Liver (tissue), 8 donors: ENCODE measurements at regions not wholly inside any gene's neighbourhood (a gene's known extent, or its start where the extent isn't known, plus 50 kb on each side); places are given as distances from the start of the nearest gene placed in this dataset.

Experiments
- DNase-seq: peaks from one replicate; pipeline ENCODE4 v3.0.0-alpha.2; 2017; ENCODE audit warnings: low spot score
- H3K27ac ChIP-seq, 2 donors: one replicate each; pipeline ENCODE4 v1.7.0; 2013; ENCODE audit warnings: inconsistent platforms in 2 of 2, low read length in 2 of 2, control low read depth in 1 of 2, low read depth in 1 of 2, mild to moderate bottlenecking in 1 of 2
- H3K27me3 ChIP-seq, 4 donors: one replicate each; pipeline versions ENCODE4 v1.6.1 to v1.7.0; 2013; ENCODE audit warnings: low read length in 3 of 4, inconsistent platforms in 1 of 4, mild to moderate bottlenecking in 1 of 4, moderate library complexity in 1 of 4; ENCODE audit not compliant: control insufficient read depth in 4 of 4, insufficient read depth in 4 of 4
- H3K36me3 ChIP-seq, 4 donors: one replicate each; pipeline versions ENCODE4 v1.6.1 to v1.7.0; 2013; ENCODE audit warnings: low read length in 3 of 4, mild to moderate bottlenecking in 3 of 4, low read depth in 1 of 4, moderate library complexity in 1 of 4; ENCODE audit not compliant: control insufficient read depth in 4 of 4, insufficient read depth in 3 of 4
- H3K4me1 ChIP-seq, 4 donors: one replicate each; pipeline versions ENCODE4 v1.6.1 to v1.7.0; 2013; ENCODE audit warnings: low read length in 3 of 4, mild to moderate bottlenecking in 3 of 4, moderate library complexity in 1 of 4; ENCODE audit not compliant: control insufficient read depth in 4 of 4, insufficient read depth in 4 of 4
- H3K4me3 ChIP-seq, 3 donors: one replicate each; pipeline versions ENCODE4 v1.6.1 to v1.7.0; 2013; ENCODE audit warnings: low read length in 3 of 3, control low read depth in 1 of 3, low read depth in 1 of 3, mild to moderate bottlenecking in 1 of 3
- H3K9ac ChIP-seq, 2 donors: one replicate each; pipeline ENCODE4 v1.7.0; 2013; ENCODE audit warnings: low read length in 2 of 2, mild to moderate bottlenecking in 2 of 2, moderate library complexity in 2 of 2, control low read depth in 1 of 2, low read depth in 1 of 2
- H3K9me3 ChIP-seq, 4 donors: one replicate each; pipeline versions ENCODE4 v1.6.1 to v1.7.0; 2013; ENCODE audit warnings: low read length in 3 of 4; ENCODE audit not compliant: control insufficient read depth in 4 of 4
- ATF3 ChIP-seq: IDR thresholded peaks from 2 replicates; pipeline ENCODE4 v1.6.1; 2016; ENCODE audit warnings: antibody characterized with exemption
- EGR1 ChIP-seq, 2 donors: IDR thresholded peaks; 2 replicates each; pipeline ENCODE4 v1.6.1; 2016 to 2018; ENCODE audit warnings: antibody characterized with exemption in 2 of 2, low read depth in 2 of 2
- FOXA2 ChIP-seq: IDR thresholded peaks from 2 replicates; pipeline ENCODE4 v1.6.1; 2016; ENCODE audit warnings: antibody characterized with exemption
- HNF4G ChIP-seq: IDR thresholded peaks from 2 replicates; pipeline ENCODE4 v1.6.1; 2016; ENCODE audit warnings: antibody characterized with exemption
- MAX ChIP-seq: IDR thresholded peaks from 2 replicates; pipeline ENCODE4 v1.6.1; 2016; ENCODE audit warnings: antibody characterized with exemption
- NR2F2 ChIP-seq: IDR thresholded peaks from 2 replicates; pipeline ENCODE4 v1.6.1; 2016; ENCODE audit warnings: antibody characterized with exemption
- RAD21 ChIP-seq, 2 donors: IDR thresholded peaks; 2 replicates each; pipeline ENCODE4 v1.6.1; 2016; ENCODE audit warnings: antibody characterized with exemption in 2 of 2, mild to moderate bottlenecking in 2 of 2
- RXRA ChIP-seq, 2 donors: IDR thresholded peaks; 2 replicates each; pipeline ENCODE4 v1.6.1; 2017 to 2018; ENCODE audit warnings: antibody characterized with exemption in 2 of 2, mild to moderate bottlenecking in 1 of 2
- SP1 ChIP-seq: IDR thresholded peaks from 2 replicates; pipeline ENCODE4 v1.6.1; 2018; ENCODE audit warnings: antibody characterized with exemption, mild to moderate bottlenecking
- TAF1 ChIP-seq: conservative IDR thresholded peaks from 2 replicates; pipeline ENCODE4 v1.6.1; 2016; ENCODE audit warnings: antibody characterized with exemption, mild to moderate bottlenecking
- YY1 ChIP-seq: IDR thresholded peaks from 2 replicates; pipeline ENCODE4 v1.6.1; 2016; ENCODE audit warnings: antibody characterized with exemption, mild to moderate bottlenecking
- WGBS: extraction: QIAGEN DNeasy Blood & Tissue Kit; methylation state at CpG from one replicate; pipeline ENCODE4 v1.1.7; 2013; 5-methylcytosine and 5-hydroxymethylcytosine counted together
- TF ChIP-seq, protein P1 (sequence below): fragments of 150-350 bp; IDR thresholded peaks from 2 replicates; pipeline ENCODE4 v1.5.1; 2017; ENCODE audit warnings: improper control_type of control experiment, low read depth, low read length; ENCODE audit not compliant: missing input control
- TF ChIP-seq, protein P2 (sequence below): IDR thresholded peaks from 2 replicates; pipeline ENCODE4 v1.6.1; 2016; ENCODE audit warnings: antibody characterized with exemption, mild to moderate bottlenecking
- donor health status: healthy.
- donor health status: healthy.
- donor health status: healthy.
- donor health status: healthy.
- donor health status: healthy.

- TF ChIP-seq ATF3 = no peak
- no peak for TF ChIP-seq FOXA2
Measured at GRCh38 chr1:98384461-98385141, 276.9 kb upstream of the SNX7 start (continued).

DNA sequence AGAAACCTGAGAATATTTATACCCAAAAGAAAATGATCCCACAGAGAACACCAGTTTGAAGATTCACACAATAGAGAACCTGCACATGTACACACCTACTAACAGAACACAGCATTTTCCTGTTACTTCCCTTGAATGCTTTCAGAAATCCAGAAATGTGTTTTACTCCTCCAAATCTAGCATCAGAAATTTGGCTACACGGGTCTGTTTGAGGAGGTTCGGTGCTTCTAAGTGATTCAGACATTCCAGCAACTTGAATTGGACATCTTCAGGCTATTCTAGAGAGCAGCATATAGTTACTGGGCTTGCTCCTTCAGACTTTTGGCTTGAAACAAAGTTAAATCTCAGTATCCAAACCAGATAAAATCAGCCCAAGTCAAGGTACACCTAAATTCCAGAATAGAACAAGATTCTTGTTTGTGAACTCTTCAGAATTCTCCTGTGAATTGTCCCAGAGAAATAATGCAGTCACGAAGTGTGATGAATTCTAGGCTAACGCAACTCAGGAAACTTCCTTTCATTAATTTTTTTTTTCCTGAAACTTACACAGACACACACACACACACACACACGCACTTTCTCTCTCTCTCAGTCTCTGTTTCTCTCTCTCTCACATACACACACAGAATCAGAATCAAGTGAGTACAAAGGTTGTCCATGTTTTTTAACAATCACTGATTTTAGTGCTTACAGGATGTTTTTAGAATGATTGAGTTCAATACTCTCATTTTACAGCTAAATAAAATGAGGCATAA is 278.4 kb upstream of the SNX7 start:
- Histone ChIP-seq H3K9ac (no peak overlapping the region), H3K4me1 (no peaks in the 10 kb centered on the region), H3K27ac (no peak overlapping the region), H3K36me3 (no peaks in the 10 kb centered on the region), H3K4me3 (no peak overlapping the region), H3K9me3 (no peaks in the 10 kb centered on the region), H3K27me3 (no peaks in the 10 kb centered on the region)
- no peak for TF ChIP-seq HNF4G
- TF ChIP-seq RAD21 (IDR thresholded peaks at IDR 0.05) = no peak
- TF ChIP-seq MAX = no peak
- no peak for TF ChIP-seq FOXA2
- TF ChIP-seq TAF1 = no peak
- TF ChIP-seq EGR1 (IDR thresholded peaks at IDR 0.05; ENCODE audit: low read depth in 2 of 2) = no peak
- no peak for TF ChIP-seq YY1
- TF ChIP-seq, protein P1, sequence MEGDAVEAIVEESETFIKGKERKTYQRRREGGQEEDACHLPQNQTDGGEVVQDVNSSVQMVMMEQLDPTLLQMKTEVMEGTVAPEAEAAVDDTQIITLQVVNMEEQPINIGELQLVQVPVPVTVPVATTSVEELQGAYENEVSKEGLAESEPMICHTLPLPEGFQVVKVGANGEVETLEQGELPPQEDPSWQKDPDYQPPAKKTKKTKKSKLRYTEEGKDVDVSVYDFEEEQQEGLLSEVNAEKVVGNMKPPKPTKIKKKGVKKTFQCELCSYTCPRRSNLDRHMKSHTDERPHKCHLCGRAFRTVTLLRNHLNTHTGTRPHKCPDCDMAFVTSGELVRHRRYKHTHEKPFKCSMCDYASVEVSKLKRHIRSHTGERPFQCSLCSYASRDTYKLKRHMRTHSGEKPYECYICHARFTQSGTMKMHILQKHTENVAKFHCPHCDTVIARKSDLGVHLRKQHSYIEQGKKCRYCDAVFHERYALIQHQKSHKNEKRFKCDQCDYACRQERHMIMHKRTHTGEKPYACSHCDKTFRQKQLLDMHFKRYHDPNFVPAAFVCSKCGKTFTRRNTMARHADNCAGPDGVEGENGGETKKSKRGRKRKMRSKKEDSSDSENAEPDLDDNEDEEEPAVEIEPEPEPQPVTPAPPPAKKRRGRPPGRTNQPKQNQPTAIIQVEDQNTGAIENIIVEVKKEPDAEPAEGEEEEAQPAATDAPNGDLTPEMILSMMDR = no peak
- TF ChIP-seq ATF3 = no peak
- TF ChIP-seq RXRA (IDR thresholded peaks at IDR 0.05) = no peak
- WGBS = 72% methylated on average over 5 of the region's 5 CpGs
- DNase-seq = no peak

DNA sequence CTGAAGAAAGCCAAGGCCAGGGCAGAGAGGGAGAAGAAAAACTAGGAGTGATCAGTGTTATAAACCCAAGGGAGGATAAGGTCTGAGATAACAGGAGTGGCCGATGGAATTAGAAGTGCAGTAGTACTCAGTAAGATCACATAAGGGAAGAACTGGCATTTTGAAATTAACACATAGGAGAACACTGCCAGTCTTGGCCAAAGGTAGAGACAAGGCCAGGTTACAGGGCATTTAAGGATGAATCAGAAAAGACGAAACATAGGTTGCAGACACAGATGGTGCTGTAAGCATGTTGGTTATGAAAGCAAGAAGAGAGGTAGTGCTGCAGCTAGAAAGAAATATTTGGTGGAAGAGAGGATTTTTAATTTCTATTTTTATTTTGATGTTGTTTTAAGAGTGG is 278.9 kb upstream of the SNX7 start:
- Histone ChIP-seq H3K4me1 (no peaks in the 10 kb centered on the region), H3K9me3 (no peaks in the 10 kb centered on the region), H3K27ac (no peak overlapping the region), H3K36me3 (no peaks in the 10 kb centered on the region), H3K9ac (no peak overlapping the region), H3K4me3 (no peak overlapping the region), H3K27me3 (no peaks in the 10 kb centered on the region)
- TF ChIP-seq FOXA2 (no peak), RXRA (IDR thresholded peaks at IDR 0.05) (no peak), NR2F2 (no peak), HNF4G (no peak), SP1 (no peak), MAX (no peak), YY1 (no peak)
- TF ChIP-seq, protein P2, sequence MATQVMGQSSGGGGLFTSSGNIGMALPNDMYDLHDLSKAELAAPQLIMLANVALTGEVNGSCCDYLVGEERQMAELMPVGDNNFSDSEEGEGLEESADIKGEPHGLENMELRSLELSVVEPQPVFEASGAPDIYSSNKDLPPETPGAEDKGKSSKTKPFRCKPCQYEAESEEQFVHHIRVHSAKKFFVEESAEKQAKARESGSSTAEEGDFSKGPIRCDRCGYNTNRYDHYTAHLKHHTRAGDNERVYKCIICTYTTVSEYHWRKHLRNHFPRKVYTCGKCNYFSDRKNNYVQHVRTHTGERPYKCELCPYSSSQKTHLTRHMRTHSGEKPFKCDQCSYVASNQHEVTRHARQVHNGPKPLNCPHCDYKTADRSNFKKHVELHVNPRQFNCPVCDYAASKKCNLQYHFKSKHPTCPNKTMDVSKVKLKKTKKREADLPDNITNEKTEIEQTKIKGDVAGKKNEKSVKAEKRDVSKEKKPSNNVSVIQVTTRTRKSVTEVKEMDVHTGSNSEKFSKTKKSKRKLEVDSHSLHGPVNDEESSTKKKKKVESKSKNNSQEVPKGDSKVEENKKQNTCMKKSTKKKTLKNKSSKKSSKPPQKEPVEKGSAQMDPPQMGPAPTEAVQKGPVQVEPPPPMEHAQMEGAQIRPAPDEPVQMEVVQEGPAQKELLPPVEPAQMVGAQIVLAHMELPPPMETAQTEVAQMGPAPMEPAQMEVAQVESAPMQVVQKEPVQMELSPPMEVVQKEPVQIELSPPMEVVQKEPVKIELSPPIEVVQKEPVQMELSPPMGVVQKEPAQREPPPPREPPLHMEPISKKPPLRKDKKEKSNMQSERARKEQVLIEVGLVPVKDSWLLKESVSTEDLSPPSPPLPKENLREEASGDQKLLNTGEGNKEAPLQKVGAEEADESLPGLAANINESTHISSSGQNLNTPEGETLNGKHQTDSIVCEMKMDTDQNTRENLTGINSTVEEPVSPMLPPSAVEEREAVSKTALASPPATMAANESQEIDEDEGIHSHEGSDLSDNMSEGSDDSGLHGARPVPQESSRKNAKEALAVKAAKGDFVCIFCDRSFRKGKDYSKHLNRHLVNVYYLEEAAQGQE = no peak
- 94% methylated on average over 2 of the region's 2 CpGs for WGBS
- DNase-seq = no peak
